HuH-7.5 (cell line): ENCODE measurements at regions not wholly inside any gene's neighbourhood (a gene's known extent, or its start where the extent isn't known, plus 50 kb on each side); places are given as distances from the start of the nearest gene placed in this dataset.

Experiments
- DNase-seq: peaks from one replicate; pipeline ENCODE4 v3.0.0; 2011; ENCODE audit warnings: low spot score

DNA sequence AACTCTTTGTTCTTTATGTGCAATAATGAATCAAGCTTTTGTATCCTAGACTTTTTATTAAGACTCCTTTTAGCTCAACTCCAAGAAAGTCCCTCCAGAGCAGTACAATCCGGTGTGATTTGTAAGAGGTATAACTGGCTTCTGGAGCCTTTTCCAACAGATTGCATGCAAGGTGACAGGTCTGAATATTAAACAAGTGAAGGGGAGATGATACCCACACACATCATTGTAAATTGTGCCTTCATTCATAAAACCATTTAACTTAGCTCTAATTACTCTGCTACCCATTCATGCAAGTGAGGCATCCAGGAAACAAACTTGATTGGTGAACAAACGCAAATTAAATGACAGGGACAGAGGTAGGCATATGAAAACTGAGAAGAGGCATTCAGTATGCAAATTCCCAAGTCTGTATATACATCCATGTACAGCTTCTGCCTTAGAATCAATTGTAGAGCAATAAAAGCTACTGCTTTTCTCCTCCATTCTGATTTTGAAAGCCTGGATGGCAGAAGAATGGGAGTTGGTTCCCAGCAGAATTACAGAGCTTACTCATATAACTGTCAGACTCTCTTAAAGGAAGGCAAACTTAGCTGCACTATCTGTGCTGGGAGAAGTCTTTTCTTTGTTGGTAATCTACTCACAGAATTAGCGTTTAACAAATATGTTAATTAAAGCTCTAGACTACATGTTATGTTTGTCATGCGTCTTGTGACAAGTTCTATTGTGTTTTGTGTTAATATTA, 261.0 kb upstream of the CDH6 start:
- no peak for DNase-seq

- DNase-seq: no peak
These were observed 262.8 kb upstream of the CDH6 start for GRCh38 chr5:30930736-30931135.

- no peak for DNase-seq
These were observed 264.5 kb upstream of the CDH6 start for GRCh38 chr5:30928956-30929355.

DNA sequence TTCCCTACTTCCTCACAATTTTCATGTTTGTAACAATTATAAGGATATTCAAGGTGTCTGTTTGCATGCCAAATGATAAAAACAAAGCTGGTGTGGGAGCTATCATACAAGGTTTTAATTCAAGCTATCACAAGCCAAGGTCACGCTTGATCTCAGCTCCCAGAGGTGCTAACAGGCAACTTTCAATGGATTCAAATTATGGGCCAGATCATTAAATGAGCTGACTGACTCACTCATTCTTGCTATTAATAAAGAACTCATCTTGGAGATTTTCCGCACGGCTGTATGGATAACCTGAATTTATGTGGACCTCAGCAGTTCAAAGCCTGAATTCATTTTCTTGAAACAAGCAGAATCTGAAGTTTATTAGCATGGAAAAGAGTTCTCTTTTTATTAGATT, 267.3 kb upstream of the CDH6 start:
- no peak for DNase-seq

DNA sequence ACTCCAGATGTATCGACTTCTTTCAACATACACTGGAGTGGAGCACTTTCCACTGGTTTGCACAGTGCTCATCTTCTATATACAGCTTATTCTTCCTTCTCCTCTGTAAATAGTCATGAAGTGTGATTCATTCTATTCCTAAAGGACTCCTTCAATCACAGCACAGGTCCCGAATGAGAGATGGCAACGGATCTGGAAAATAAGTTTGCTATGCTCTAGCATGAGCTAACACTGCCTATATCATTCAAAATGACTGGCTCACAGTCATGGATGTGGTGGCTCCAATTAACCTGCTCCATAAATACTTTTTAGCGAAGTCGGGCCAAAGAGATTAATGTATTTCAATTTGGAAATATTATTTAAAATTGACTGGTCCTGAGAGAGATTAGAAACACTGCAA, 272.1 kb upstream of the CDH6 start:
- no peak for DNase-seq

- no peak for DNase-seq
These were observed 275.3 kb upstream of the CDH6 start for GRCh38 chr5:30918171-30918570.

DNA sequence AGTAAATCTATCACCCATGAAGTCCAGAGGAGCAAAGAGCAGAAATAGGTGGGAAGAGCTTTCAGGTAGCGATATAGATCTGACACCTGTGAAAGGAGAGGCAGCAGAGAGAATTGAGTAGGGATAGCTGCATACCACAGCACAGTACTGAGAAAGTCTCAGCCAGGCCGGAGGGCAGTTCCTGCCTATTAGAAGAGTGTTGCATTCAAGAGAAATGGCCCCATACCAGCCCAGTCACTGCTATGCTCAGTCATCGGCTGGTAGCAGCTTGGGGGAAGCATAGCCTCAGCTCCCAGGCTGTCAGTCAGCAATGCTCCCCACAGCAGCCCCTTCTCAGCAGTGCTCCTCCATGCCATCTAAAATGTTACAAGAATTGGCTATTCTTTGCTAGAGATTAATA, 285.1 kb upstream of the CDH6 start:
- no peak for DNase-seq

DNA sequence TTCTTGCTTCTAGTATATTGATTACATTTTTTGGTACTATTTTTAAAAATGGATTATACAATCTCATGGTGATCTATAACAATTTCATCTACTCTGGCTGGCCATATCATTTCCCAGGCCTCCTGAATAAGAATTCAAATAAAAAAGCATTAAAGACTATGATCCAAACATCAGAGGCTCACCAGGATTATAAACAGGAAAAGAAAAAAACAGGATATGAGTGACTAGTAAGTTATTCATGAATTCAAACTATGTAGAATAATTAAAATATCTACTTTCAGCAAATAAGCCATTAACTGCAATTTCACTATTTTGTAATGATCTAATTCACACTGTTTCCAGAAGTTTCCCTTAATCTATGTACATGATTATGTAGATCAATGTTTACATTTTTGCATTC, 293.1 kb upstream of the CDH6 start:
- no peak for DNase-seq

DNA sequence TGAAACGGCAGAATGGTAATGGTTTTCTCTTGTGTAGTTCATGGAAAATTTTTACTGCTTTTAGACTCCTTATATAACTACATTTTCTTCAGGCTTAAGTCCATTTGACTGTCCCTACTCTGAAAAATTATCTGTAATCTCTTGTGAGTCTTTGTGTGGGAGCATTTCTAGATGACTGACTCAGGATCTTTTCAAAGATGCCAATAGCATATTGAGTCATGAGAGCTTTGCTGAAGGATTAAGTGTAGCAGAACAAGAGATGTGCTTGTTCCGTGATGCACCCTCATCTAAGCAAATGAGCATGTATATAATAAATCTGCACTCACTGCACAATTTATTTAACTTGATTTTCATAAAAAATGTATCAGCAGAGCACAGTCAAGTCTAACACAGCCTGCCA, 298.7 kb upstream of the CDH6 start:
- no peak for DNase-seq

GRCh38 chr5:30891660-30892059, 301.8 kb upstream of the CDH6 start:
- DNase-seq: peak; percentile 8

DNA sequence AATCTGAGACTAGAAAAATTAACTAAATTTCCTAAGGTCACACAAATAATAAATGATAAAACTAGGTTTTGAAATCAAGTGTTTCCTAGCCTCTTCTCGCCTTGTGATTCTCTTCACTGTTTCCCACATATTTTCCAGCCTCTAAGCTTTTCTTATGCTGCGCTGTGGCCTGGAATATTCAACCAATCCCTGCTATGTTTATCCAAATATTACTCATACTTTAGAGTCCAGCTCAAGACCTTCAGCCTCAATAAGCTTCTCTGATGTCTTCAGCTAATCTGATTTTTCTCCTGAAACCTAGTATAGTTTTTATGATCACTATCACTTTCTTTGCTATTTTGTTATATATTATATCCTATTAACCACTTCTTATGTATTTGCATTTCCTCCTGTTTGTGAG, 303.1 kb upstream of the CDH6 start:
- DNase-seq: no peak

GRCh38 chr5:30880514-30880913, 313.0 kb upstream of the CDH6 start:
- no peak for DNase-seq

GRCh38 chr5:30879887-30880286, 313.6 kb upstream of the CDH6 start:
- no peak for DNase-seq

- DNase-seq: no peak
These were observed 314.7 kb upstream of the CDH6 start for GRCh38 chr5:30878746-30879145.

- no peak for DNase-seq
These were observed 315.2 kb upstream of the CDH6 start for GRCh38 chr5:30878296-30878695.

DNA sequence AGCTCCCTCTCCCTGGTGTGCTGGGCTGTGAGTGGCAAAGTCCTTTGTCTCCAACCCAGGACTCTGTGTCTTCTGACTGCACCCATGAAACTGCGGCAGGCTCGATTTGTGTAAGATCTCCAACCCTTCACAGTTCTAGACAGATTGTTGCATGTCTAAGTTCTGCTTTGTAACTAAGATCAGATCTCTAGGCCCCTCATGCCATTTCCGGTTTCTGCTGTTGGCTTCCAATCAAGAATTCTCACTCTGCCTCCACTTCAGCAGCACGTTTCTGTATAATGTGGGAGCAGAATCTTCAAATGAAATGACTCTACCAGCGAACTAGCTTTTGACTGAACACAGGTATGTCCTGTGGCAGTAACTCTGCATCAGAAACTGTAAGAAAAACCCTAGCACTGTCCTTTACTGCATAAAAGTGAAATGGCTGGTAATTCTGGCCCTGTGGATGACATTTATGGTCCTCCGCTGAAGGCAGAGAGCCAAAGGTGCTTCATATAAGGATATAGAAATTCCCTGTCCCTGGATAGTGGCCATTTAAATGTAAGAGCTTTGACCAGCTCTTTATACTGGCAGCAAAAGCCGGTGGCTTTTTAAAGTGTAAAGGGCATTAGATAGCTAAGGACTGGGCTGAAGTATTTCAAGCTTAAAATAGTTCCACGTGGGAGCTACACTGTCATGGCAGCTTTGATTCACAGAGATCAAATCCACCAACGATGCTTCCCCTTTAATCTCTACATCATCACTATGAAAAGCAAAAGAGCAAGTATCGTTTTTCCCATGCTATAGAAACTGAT, 319.0 kb upstream of the CDH6 start:
- no peak for DNase-seq

- DNase-seq: no peak
These were observed 322.3 kb upstream of the CDH6 start for GRCh38 chr5:30871196-30871595.

- DNase-seq: no peak
These were observed 325.8 kb upstream of the CDH6 start for GRCh38 chr5:30867711-30868110.

DNA sequence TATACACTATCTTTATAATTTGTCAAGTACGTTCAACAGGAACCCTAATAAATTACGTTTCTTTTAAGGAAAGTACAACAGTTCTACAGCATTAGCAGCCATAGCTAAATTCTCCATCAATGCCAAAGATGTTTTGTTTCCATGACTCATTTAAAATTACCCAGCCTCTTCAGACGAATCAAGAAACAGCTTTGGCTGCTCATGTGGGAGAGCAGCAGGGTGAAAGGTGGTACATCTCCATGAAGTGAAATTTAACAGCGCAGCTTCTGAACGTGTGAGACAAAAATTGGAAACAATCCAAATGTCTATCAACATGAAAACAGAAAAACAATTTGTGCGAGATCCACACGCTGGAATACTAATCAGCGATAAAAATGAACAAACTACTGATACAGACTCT, 327.3 kb upstream of the CDH6 start:
- no peak for DNase-seq

- DNase-seq: no peak
These were observed 337.2 kb upstream of the CDH6 start for GRCh38 chr5:30856242-30856641.

- no peak for DNase-seq
These were observed 340.3 kb upstream of the CDH6 start for GRCh38 chr5:30853158-30853557.

- DNase-seq: no peak
These were observed 342.6 kb upstream of the CDH6 start for GRCh38 chr5:30850866-30851265.

DNA sequence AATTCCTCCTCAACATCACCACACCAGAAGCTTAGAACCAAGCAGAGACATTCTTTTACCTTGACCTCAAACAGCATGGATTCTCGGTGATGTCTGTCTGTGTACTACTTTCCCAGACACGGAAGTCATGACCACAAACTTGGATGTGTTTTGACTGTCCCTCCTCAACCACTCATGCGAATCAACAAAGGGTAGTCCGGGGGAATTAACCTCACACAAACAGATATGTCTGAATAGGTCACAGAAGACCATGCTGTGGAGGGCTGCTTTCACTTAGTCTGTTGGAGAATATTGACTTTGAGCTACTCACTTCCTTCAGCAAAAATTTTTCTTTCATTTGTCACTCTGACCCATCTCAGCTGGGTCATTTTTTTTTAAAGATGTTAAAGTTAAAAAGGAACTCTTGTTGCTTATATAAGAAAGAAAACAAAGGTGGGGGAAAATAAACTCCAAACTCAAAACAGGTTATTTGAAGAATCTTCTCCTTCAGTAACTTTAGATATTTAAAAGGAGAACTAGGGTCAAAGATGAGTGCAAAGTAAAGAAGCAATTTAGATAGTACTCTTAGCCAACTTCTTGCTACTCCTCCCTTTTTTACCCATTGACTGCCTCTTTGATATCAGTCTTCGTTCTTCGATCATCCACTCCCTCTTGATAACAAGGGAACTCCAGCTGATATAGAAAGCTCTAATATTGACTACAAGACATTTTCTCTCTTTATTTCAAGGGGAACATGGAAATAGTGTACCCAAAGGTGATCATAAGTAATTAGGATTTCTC, 343.4 kb upstream of the CDH6 start:
- no peak for DNase-seq
